Upper lobe of left lung (tissue), 4 donors: ENCODE measurements at regions not wholly inside any gene's neighbourhood (a gene's known extent, or its start where the extent isn't known, plus 50 kb on each side); places are given as distances from the start of the nearest gene placed in this dataset.

ENCODE experiments used
- EP300 ChIP-seq, 4 donors: sonication (generic); formaldehyde crosslinking; IDR thresholded peaks; one replicate each; pipeline ENCODE4 v1.5.1; 2017; ENCODE audit warnings: antibody characterized with exemption in 4 of 4, control low read depth in 2 of 4
- TF ChIP-seq, protein P1 (sequence below), 6 experiments: fragments of 450-650 bp in 4 of 6; fragments of 200-600 bp in 2 of 6; sonication (generic) in 2 of 6; IDR thresholded peaks; one replicate each; pipeline ENCODE4 v1.5.1; 2016 to 2019; ENCODE audit warnings: antibody characterized with exemption in 6 of 6

DNA sequence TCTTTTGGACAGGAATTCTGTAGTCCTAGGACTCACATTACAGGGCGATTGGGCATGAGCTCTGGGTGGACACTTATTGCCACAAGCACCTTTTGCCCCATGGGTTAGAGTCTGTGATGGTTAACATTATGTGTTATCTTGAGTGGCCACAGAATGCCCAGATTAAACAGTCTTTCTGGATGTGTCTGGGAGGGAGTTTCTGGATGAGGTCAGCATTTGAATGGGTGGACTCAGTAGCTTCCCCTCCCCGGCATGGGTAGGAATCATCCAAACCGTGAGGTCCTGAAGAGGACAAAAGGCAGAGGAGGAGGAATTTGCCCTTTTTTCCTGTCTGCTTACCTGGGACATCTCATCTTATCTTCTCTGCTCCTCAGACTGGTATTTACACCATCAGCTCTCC, 85.6 kb downstream of the BMP4 start:
- TF ChIP-seq, protein P1, sequence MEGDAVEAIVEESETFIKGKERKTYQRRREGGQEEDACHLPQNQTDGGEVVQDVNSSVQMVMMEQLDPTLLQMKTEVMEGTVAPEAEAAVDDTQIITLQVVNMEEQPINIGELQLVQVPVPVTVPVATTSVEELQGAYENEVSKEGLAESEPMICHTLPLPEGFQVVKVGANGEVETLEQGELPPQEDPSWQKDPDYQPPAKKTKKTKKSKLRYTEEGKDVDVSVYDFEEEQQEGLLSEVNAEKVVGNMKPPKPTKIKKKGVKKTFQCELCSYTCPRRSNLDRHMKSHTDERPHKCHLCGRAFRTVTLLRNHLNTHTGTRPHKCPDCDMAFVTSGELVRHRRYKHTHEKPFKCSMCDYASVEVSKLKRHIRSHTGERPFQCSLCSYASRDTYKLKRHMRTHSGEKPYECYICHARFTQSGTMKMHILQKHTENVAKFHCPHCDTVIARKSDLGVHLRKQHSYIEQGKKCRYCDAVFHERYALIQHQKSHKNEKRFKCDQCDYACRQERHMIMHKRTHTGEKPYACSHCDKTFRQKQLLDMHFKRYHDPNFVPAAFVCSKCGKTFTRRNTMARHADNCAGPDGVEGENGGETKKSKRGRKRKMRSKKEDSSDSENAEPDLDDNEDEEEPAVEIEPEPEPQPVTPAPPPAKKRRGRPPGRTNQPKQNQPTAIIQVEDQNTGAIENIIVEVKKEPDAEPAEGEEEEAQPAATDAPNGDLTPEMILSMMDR (IDR thresholded peaks at IDR 0.05): no peak
- TF ChIP-seq EP300 (IDR thresholded peaks at IDR 0.05): no peak
